Smooth muscle cell (in vitro differentiated cells): ENCODE measurements at regions not wholly inside any gene's neighbourhood (a gene's known extent, or its start where the extent isn't known, plus 50 kb on each side); places are given as distances from the start of the nearest gene placed in this dataset.

Experiments
- DNase-seq: peaks from one replicate; lab custom pipeline; 2025; ENCODE audit not compliant: unreplicated experiment; lab: John Stamatoyannopoulos, UW
- H2AFZ ChIP-seq: fragments of 200-600 bp; sonication (generic); 2 replicates; pipeline ENCODE4 v1.6.0; 2016; ENCODE audit warnings: antibody characterized with exemption, low read depth, mild to moderate bottlenecking
- H3F3A ChIP-seq: fragments of 200-600 bp; sonication (generic); 2 replicates; pipeline ENCODE4 v1.6.0; 2017; ENCODE audit warnings: antibody characterized with exemption, low read depth
- H3K27ac ChIP-seq: fragments of 200-600 bp; sonication (generic); 2 replicates; pipeline ENCODE4 v1.5.1; 2016; ENCODE audit warnings: low read depth, mild to moderate bottlenecking
- H3K27me3 ChIP-seq: fragments of 200-600 bp; sonication (generic); 2 replicates; pipeline ENCODE4 v1.6.1; 2016; ENCODE audit warnings: low read depth, mild to moderate bottlenecking
- H3K36me3 ChIP-seq: fragments of 200-600 bp; sonication (generic); 2 replicates; pipeline ENCODE4 v1.5.1; 2016; ENCODE audit warnings: low read depth
- H3K4me1 ChIP-seq: fragments of 200-600 bp; sonication (generic); 2 replicates; pipeline ENCODE4 v1.5.1; 2016; ENCODE audit warnings: low read depth
- H3K4me2 ChIP-seq: fragments of 200-600 bp; sonication (generic); 2 replicates; pipeline ENCODE4 v1.6.0; 2016; ENCODE audit warnings: mild to moderate bottlenecking
- H3K4me3 ChIP-seq: fragments of 200-600 bp; sonication (generic); 2 replicates; pipeline ENCODE4 v1.5.1; 2016; ENCODE audit warnings: mild to moderate bottlenecking
- H3K79me2 ChIP-seq: fragments of 200-600 bp; sonication (generic); 2 replicates; pipeline ENCODE4 v1.6.0; 2016; ENCODE audit warnings: low read depth, mild to moderate bottlenecking
- H3K9ac ChIP-seq: fragments of 200-600 bp; sonication (generic); 2 replicates; pipeline ENCODE4 v1.6.0; 2016; ENCODE audit warnings: low read depth
- H3K9me3 ChIP-seq: fragments of 200-600 bp; sonication (generic); replicated peaks from 2 replicates; pipeline ENCODE4 v1.5.1; 2016; ENCODE audit warnings: low read depth
- H4K20me1 ChIP-seq: fragments of 200-600 bp; sonication (generic); 2 replicates; pipeline ENCODE4 v1.6.0; 2016; ENCODE audit warnings: low read depth
- WGBS: methylation state at CpG from one replicate; pipeline ENCODE4 v1.1.7; 2016; ENCODE audit warnings: low lambda C conversion rate; 5-methylcytosine and 5-hydroxymethylcytosine counted together
- TF ChIP-seq, protein P1 (sequence below): fragments of 200-600 bp; sonication (generic); IDR thresholded peaks from 2 replicates; pipeline ENCODE4 v1.5.1; 2017; ENCODE audit warnings: borderline replicate concordance, mild to moderate bottlenecking, antibody characterized with exemption; ENCODE audit not compliant: insufficient read depth, poor library complexity, severe bottlenecking

- H3K4me1 ChIP-seq, result peaks cover 6% of the 10 kb centered on the region
- 81% methylated on average over 7 of the region's 7 CpGs for WGBS
- no peaks in the 10 kb centered on the region for H4K20me1 ChIP-seq
- H3K36me3 ChIP-seq, result no peaks in the 10 kb centered on the region
- no peak overlapping the region for H2AFZ ChIP-seq
- no peak overlapping the region for H3K4me2 ChIP-seq
- TF ChIP-seq, protein P1, sequence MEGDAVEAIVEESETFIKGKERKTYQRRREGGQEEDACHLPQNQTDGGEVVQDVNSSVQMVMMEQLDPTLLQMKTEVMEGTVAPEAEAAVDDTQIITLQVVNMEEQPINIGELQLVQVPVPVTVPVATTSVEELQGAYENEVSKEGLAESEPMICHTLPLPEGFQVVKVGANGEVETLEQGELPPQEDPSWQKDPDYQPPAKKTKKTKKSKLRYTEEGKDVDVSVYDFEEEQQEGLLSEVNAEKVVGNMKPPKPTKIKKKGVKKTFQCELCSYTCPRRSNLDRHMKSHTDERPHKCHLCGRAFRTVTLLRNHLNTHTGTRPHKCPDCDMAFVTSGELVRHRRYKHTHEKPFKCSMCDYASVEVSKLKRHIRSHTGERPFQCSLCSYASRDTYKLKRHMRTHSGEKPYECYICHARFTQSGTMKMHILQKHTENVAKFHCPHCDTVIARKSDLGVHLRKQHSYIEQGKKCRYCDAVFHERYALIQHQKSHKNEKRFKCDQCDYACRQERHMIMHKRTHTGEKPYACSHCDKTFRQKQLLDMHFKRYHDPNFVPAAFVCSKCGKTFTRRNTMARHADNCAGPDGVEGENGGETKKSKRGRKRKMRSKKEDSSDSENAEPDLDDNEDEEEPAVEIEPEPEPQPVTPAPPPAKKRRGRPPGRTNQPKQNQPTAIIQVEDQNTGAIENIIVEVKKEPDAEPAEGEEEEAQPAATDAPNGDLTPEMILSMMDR, result no peak
- H3K9me3 ChIP-seq, result no peaks in the 10 kb centered on the region
- no peaks in the 10 kb centered on the region for H3K27me3 ChIP-seq
- no peaks in the 10 kb centered on the region for H3K79me2 ChIP-seq
- H3F3A ChIP-seq, result peaks cover 4% of the 10 kb centered on the region
- no peak for DNase-seq
- no peak overlapping the region for H3K27ac ChIP-seq
- H3K4me3 ChIP-seq, result no peak overlapping the region
- no peak overlapping the region for H3K9ac ChIP-seq
These were observed 402.4 kb downstream of the KCNRG start for GRCh38 chr13:50417597-50417996.

DNA sequence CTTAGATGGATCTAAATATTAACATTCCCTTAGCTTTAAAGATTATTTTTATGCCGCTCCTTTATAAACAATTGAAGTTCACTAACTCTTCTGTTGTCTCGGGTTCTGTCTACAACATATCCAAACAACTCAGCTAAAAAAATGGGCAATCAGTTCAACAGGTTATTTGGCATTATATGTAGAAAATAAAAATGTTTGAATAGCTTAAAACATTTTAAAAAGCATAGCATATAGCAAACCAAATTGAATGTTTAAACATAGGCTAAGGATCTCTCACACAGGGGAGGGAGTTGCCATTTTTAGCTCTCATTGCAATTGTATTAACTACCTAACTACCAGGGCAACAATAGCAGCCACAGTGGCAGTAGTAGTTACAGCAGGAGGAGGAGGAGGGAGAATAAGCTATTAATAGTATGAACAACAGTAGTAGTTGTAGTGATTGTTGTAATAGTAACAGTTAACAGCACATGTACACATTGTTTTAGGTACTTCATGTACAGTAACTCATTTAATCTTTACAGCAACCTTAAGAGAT is 404.2 kb downstream of the KCNRG start:
- TF ChIP-seq, protein P1, result no peak
- no peaks in the 10 kb centered on the region for H3F3A ChIP-seq
- H3K4me3 ChIP-seq, result no peak overlapping the region
- H3K36me3 ChIP-seq, result no peaks in the 10 kb centered on the region
- H3K27me3 ChIP-seq, result no peaks in the 10 kb centered on the region
- DNase-seq, result no peak
- 80% methylated on average over 2 of the region's 2 CpGs for WGBS
- H3K4me2 ChIP-seq, result no peak overlapping the region
- H3K9ac ChIP-seq, result no peak overlapping the region
- no peaks in the 10 kb centered on the region for H4K20me1 ChIP-seq
- H2AFZ ChIP-seq, result no peak overlapping the region
- no peaks in the 10 kb centered on the region for H3K4me1 ChIP-seq
- H3K27ac ChIP-seq, result no peak overlapping the region
- H3K79me2 ChIP-seq, result no peaks in the 10 kb centered on the region
- no peaks in the 10 kb centered on the region for H3K9me3 ChIP-seq

- no peaks in the 10 kb centered on the region for H3F3A ChIP-seq
- DNase-seq, result no peak
- WGBS, result 92% methylated on average over 6 of the region's 6 CpGs
- H3K36me3 ChIP-seq, result no peaks in the 10 kb centered on the region
- H3K4me1 ChIP-seq, result no peaks in the 10 kb centered on the region
- no peaks in the 10 kb centered on the region for H3K27me3 ChIP-seq
- H3K79me2 ChIP-seq, result no peaks in the 10 kb centered on the region
- H4K20me1 ChIP-seq, result no peaks in the 10 kb centered on the region
- H3K9ac ChIP-seq, result no peak overlapping the region
- H3K4me3 ChIP-seq, result no peak overlapping the region
- TF ChIP-seq, protein P1, result no peak
- H3K9me3 ChIP-seq, result no peaks in the 10 kb centered on the region
- H3K27ac ChIP-seq, result no peak overlapping the region
- no peak overlapping the region for H2AFZ ChIP-seq
- H3K4me2 ChIP-seq, result no peak overlapping the region
These were observed 404.7 kb downstream of the KCNRG start for GRCh38 chr13:50419896-50420295.

GRCh38 chr13:50420718-50421472 is 405.7 kb downstream of the KCNRG start:
- no peak overlapping the region for H2AFZ ChIP-seq
- no peak overlapping the region for H3K9ac ChIP-seq
- no peaks in the 10 kb centered on the region for H3K4me1 ChIP-seq
- H3K9me3 ChIP-seq, result no peaks in the 10 kb centered on the region
- H3K4me3 ChIP-seq, result no peak overlapping the region
- no peaks in the 10 kb centered on the region for H4K20me1 ChIP-seq
- H3K79me2 ChIP-seq, result no peaks in the 10 kb centered on the region
- DNase-seq, result no peak
- no peaks in the 10 kb centered on the region for H3K27me3 ChIP-seq
- no peaks in the 10 kb centered on the region for H3F3A ChIP-seq
- no peak overlapping the region for H3K27ac ChIP-seq
- WGBS, result 93% methylated on average over 6 of the region's 6 CpGs
- H3K36me3 ChIP-seq, result no peaks in the 10 kb centered on the region
- H3K4me2 ChIP-seq, result no peak overlapping the region
- TF ChIP-seq, protein P1, result no peak
